GM12875 (cell line): ENCODE measurements at regions not wholly inside any gene's neighbourhood (a gene's known extent, or its start where the extent isn't known, plus 50 kb on each side); places are given as distances from the start of the nearest gene placed in this dataset.

Experiments
- H3K4me3 ChIP-seq: one replicate; pipeline ENCODE4 v1.5.1; 2011; ENCODE audit warnings: low read depth, low read length, control low read depth
- CTCF ChIP-seq: IDR thresholded peaks from 2 replicates; pipeline ENCODE4 v1.5.1; 2011; ENCODE audit warnings: low read depth, mild to moderate bottlenecking, control low read depth, inconsistent platforms, low read length, moderate library complexity, borderline replicate concordance; ENCODE audit not compliant: insufficient read depth

GRCh38 chr2:199216253-199216652 lies 241.5 kb downstream of the SATB2 start:
- no peak for TF ChIP-seq CTCF

DNA sequence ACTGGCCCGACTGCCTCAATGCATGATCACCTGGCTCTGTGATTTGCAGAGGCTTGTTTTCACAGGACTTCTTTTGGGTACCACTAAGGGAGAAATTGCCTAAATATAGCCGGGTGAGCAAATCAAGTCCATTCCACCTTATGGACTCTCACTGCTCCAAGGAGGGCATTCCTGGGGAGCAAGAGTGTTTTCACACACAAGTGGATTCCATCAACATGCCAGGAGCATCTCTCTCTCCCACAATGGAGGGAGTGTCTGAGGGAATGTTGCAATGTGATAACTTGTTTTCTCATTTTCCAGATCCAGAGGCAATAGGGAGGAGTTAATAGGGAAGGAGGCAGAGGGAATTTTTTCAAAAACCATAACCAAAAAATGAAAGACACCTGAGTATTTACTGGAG lies 250.7 kb downstream of the SATB2 start:
- no peak overlapping the region for H3K4me3 ChIP-seq
- no peak for TF ChIP-seq CTCF

More at GRCh38 chr2:199216253-199216652, 241.5 kb downstream of the SATB2 start:
- H3K4me3 ChIP-seq, result no peak overlapping the region

DNA sequence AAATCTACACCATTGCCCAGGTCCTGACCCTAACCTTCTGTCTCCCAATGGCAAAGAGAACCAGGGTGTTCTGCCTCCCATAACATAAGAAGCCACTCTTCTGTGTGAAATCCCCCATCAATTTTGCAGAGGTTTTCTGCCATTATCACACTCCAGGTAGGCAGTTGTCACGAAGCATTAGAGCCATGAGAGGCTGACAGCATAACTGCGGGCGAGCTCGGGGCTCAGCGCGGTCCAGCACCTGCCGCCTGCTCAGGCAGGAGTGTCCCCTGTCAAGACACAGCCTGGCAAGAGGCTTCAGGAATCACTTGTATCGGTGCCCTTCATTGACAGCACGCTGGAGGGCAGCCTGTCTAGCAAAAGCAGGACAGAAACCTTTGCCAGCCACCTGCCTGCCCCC lies 251.2 kb downstream of the SATB2 start:
- H3K4me3 ChIP-seq, result no peak overlapping the region

GRCh38 chr2:199202964-199203363 lies 254.8 kb downstream of the SATB2 start:
- no peak overlapping the region for H3K4me3 ChIP-seq
- no peak for TF ChIP-seq CTCF

More for the DNA sequence above, 251.2 kb downstream of the SATB2 start:
- TF ChIP-seq CTCF, result no peak

DNA sequence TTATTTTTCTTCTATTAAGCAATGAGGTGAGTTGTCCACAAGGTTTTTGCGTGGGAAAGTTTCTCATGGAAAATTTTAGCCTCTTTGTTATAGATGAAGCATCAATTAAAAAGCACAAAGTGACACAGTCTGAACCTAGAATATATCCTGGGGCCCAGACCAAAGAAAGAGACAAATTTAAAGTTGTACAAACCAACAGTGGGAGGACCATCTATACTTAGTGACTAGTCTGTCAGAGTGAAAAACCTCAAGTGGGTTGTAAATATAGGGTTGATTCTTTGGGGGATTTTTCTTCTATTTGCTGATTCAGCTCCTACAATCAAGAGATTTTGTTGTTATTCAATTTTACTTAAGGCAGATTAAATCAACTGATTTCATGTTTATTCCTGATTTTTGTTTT lies 256.2 kb downstream of the SATB2 start:
- no peak for TF ChIP-seq CTCF
- H3K4me3 ChIP-seq, result no peak overlapping the region

- no peak for TF ChIP-seq CTCF
- H3K4me3 ChIP-seq, result no peak overlapping the region
These were observed 257.9 kb downstream of the SATB2 start for GRCh38 chr2:199199797-199200196.

GRCh38 chr2:199197448-199197847 lies 260.3 kb downstream of the SATB2 start:
- no peak overlapping the region for H3K4me3 ChIP-seq
- TF ChIP-seq CTCF, result no peak
